ENCODE measurements at regions not wholly inside any gene's neighbourhood (a gene's known extent, or its start where the extent isn't known, plus 50 kb on each side); places are given as distances from the start of the nearest gene placed in this dataset.
"Not testable (repeated sequence)": the region's sequence is repeated elsewhere in the genome, so short reads cannot be mapped to it uniquely, and the experiment has no call there.

GRCh38 chr5:166637295-166637694, 1654.2 kb upstream of the WWC1 start:
- no peaks in the 10 kb centered on the region for H3K9me3 ChIP-seq (ENCODE audit: control insufficient read depth, insufficient read depth, low read length)
- no peak overlapping the region for H3K4me3 ChIP-seq (ENCODE audit: low read length)
- Mint-ChIP-seq H3K4me3 (no peak overlapping the region), H3K4me1 (no peaks in the 10 kb centered on the region), H3K9me3 (peaks cover 7 to 18% of the 10 kb centered on the region in 2 donors), H3K36me3 (peaks cover 6% of the 10 kb centered on the region), H3K27ac (no peak overlapping the region), H3K27me3 (ENCODE audit: low read depth in 2 of 2) (no peaks in the 10 kb centered on the region)
- H3K27ac ChIP-seq (ENCODE audit: low read length), result no peak overlapping the region
- intact Hi-C loops (cut with micrococcal nuclease), result no loop called here
- no peaks in the 10 kb centered on the region for H3K4me1 ChIP-seq (ENCODE audit: control insufficient read depth, insufficient read depth, low read length)
- no peaks in the 10 kb centered on the region for H3K36me3 ChIP-seq (ENCODE audit: control insufficient read depth, insufficient read depth, low read length)
- no peak for DNase-seq
- ATAC-seq, result no peak
- 100% methylated on average over 1 of the region's 1 CpG for WGBS (ENCODE audit: insufficient coverage)
- H3K27me3 ChIP-seq (ENCODE audit: control insufficient read depth, insufficient read depth, low read length), result no peaks in the 10 kb centered on the region
- no peak for TF ChIP-seq CTCF (IDR thresholded peaks at IDR 0.05)

GRCh38 chr5:166639151-166639550, 1652.3 kb upstream of the WWC1 start:
- TF ChIP-seq CTCF (IDR thresholded peaks at IDR 0.05), result no peak
- no peaks in the 10 kb centered on the region for H3K27me3 Mint-ChIP-seq (ENCODE audit: low read depth in 2 of 2)
- H3K4me3 Mint-ChIP-seq, result no peak overlapping the region
- H3K36me3 ChIP-seq (ENCODE audit: control insufficient read depth, insufficient read depth, low read length), result no peaks in the 10 kb centered on the region
- 100% methylated on average over 2 of the region's 2 CpGs for WGBS (ENCODE audit: insufficient coverage)
- peaks cover 3% of the 10 kb centered on the region for H3K9me3 ChIP-seq (ENCODE audit: control insufficient read depth, insufficient read depth, low read length)
- DNase-seq (no peak), ATAC-seq (no peak)
- H3K27me3 ChIP-seq (ENCODE audit: control insufficient read depth, insufficient read depth, low read length), result no peaks in the 10 kb centered on the region
- no peaks in the 10 kb centered on the region for H3K4me1 ChIP-seq (ENCODE audit: control insufficient read depth, insufficient read depth, low read length)
- H3K4me1 Mint-ChIP-seq, result no peaks in the 10 kb centered on the region
- H3K4me3 ChIP-seq (ENCODE audit: low read length), result no peak overlapping the region
- H3K9me3 Mint-ChIP-seq, result peaks cover 7 to 21% of the 10 kb centered on the region in 2 donors
- peaks cover 14% of the 10 kb centered on the region for H3K36me3 Mint-ChIP-seq
- intact Hi-C loops (cut with micrococcal nuclease), result no loop called here
- no peak overlapping the region for H3K27ac Mint-ChIP-seq
- H3K27ac ChIP-seq (ENCODE audit: low read length), result no peak overlapping the region

- H3K4me3 ChIP-seq (ENCODE audit: low read length); H3K27ac ChIP-seq (ENCODE audit: low read length); H3K4me1 ChIP-seq (ENCODE audit: control insufficient read depth, insufficient read depth, low read length); H3K4me1 Mint-ChIP-seq; intact Hi-C loops (cut with micrococcal nuclease); H3K27ac Mint-ChIP-seq; H3K27me3 Mint-ChIP-seq (ENCODE audit: low read depth in 2 of 2); H3K4me3 Mint-ChIP-seq; H3K27me3 ChIP-seq (ENCODE audit: control insufficient read depth, insufficient read depth, low read length); ATAC-seq; DNase-seq; H3K36me3 ChIP-seq (ENCODE audit: control insufficient read depth, insufficient read depth, low read length); H3K9me3 ChIP-seq (ENCODE audit: control insufficient read depth, insufficient read depth, low read length): not testable (repeated sequence)
- Mint-ChIP-seq H3K36me3 (peaks cover 19% of the 10 kb centered on the region), H3K9me3 (peaks cover 9 to 31% of the 10 kb centered on the region in 2 donors)
- WGBS (ENCODE audit: insufficient coverage), result 91% methylated on average over 10 of the region's 10 CpGs
These were observed 1651.3 kb upstream of the WWC1 start for GRCh38 chr5:166640136-166640535.

GRCh38 chr5:166648736-166649135, 1642.7 kb upstream of the WWC1 start:
- Mint-ChIP-seq H3K36me3 (peaks cover 7% of the 10 kb centered on the region), H3K27me3 (ENCODE audit: low read depth in 2 of 2) (no peaks in the 10 kb centered on the region), H3K9me3 (peaks cover 5 to 20% of the 10 kb centered on the region in 2 donors), H3K4me1 (no peaks in the 10 kb centered on the region), H3K4me3 (no peak overlapping the region), H3K27ac (no peak overlapping the region)
- Histone ChIP-seq H3K4me3 (ENCODE audit: low read length) (no peak overlapping the region), H3K9me3 (ENCODE audit: control insufficient read depth, insufficient read depth, low read length) (no peaks in the 10 kb centered on the region), H3K4me1 (ENCODE audit: control insufficient read depth, insufficient read depth, low read length) (no peaks in the 10 kb centered on the region), H3K36me3 (ENCODE audit: control insufficient read depth, insufficient read depth, low read length) (no peaks in the 10 kb centered on the region), H3K27me3 (ENCODE audit: control insufficient read depth, insufficient read depth, low read length) (no peaks in the 10 kb centered on the region), H3K27ac (ENCODE audit: low read length) (no peak overlapping the region)
- WGBS (ENCODE audit: insufficient coverage), result 100% methylated on average over 1 of the region's 1 CpG
- ATAC-seq (no peak), DNase-seq (no peak)
- intact Hi-C loops (cut with micrococcal nuclease), result no loop called here
- no peak for TF ChIP-seq CTCF (IDR thresholded peaks at IDR 0.05)

All from natural killer cell (primary cell).